ENCODE measurements at regions not wholly inside any gene's neighbourhood (a gene's known extent, or its start where the extent isn't known, plus 50 kb on each side); places are given as distances from the start of the nearest gene placed in this dataset.

GRCh38 chr17:83154311-83155127, 75.1 kb downstream of the METRNL start:
- TF ChIP-seq CTCF (IDR thresholded peaks at IDR 0.05; ENCODE audit: low read length) (no peak), EZH2 (IDR thresholded peaks at IDR 0.05; ENCODE audit: borderline replicate concordance, low read length) (no peak)

Data from OCI-LY1 (cell line).